Ovary (tissue), 7 donors: ENCODE measurements at regions not wholly inside any gene's neighbourhood (a gene's known extent, or its start where the extent isn't known, plus 50 kb on each side); places are given as distances from the start of the nearest gene placed in this dataset.

Experiments used
- DNase-seq, 5 donors: peaks; one replicate each; pipeline ENCODE4 v3.0.0-alpha.2; 2019 to 2020
- H3K27ac ChIP-seq, 2 donors: fragments of 200-600 bp; one replicate each; pipeline versions ENCODE4 v1.5.1 to v1.8.0; 2019 to 2022
- H3K27me3 ChIP-seq: fragments of 200-600 bp; one replicate; pipeline ENCODE4 v1.8.0; 2022
- H3K36me3 ChIP-seq: fragments of 200-600 bp; sonication (generic); one replicate; pipeline ENCODE4 v1.5.1; 2019
- H3K4me1 ChIP-seq: one replicate; pipeline ENCODE4 v1.8.1; 2013; ENCODE audit warnings: mild to moderate bottlenecking, moderate library complexity; ENCODE audit not compliant: insufficient read depth
- H3K4me3 ChIP-seq: fragments of 200-600 bp; sonication (generic); one replicate; pipeline ENCODE4 v1.5.1; 2017
- H3K9me3 ChIP-seq, 2 donors: fragments of 200-600 bp in 1 of 2; sonication (generic) in 1 of 2; one replicate each; pipeline versions ENCODE4 v1.5.1 to v1.8.1; 2013 to 2019; ENCODE audit warnings: mild to moderate bottlenecking in 1 of 2, moderate library complexity in 1 of 2
- EP300 ChIP-seq: sonication (generic); formaldehyde crosslinking; IDR thresholded peaks from one replicate; pipeline ENCODE4 v1.6.1; 2017; ENCODE audit warnings: antibody characterized with exemption
- POLR2A ChIP-seq: fragments of 450-650 bp; IDR thresholded peaks from one replicate; pipeline ENCODE4 v1.6.1; 2017; ENCODE audit warnings: antibody characterized with exemption, mild to moderate bottlenecking, moderate library complexity
- WGBS, 3 donors: extraction: QIAGEN DNeasy Blood & Tissue Kit in 1 of 3; methylation state at CpG; one replicate each; pipeline versions ENCODE4 v1.1.5 to v1.1.7; 2013 to 2017; 5-methylcytosine and 5-hydroxymethylcytosine counted together
- intact Hi-C, 4 donors: fragments of 100-400 bp; cut with DNase I; formaldehyde crosslinking; loops; one replicate each; pipeline versions ENCODE4 v1.11.0 to v1.15.1; 2022 to 2023
- TF ChIP-seq, protein P1 (sequence below), 3 donors: fragments of 450-650 bp in 2 of 3; fragments of 200-600 bp in 1 of 3; IDR thresholded peaks; one replicate each; pipeline versions ENCODE4 v1.5.1 to v1.8.0; 2016 to 2022; ENCODE audit warnings: antibody characterized with exemption in 3 of 3, mild to moderate bottlenecking in 1 of 3
- donor health status: DM: no; HTN: no; CAD: no; lungs with moderate emphysema.
- donor health status: DM: no; HTN: no; CAD: no.
- donor health status: Bipolar disorder and iron deficiency.
- donor health status: DM: no; HTN: no; CAD: no.
- donor health status: DM: yes; HTN: yes; CAD: no.

DNA sequence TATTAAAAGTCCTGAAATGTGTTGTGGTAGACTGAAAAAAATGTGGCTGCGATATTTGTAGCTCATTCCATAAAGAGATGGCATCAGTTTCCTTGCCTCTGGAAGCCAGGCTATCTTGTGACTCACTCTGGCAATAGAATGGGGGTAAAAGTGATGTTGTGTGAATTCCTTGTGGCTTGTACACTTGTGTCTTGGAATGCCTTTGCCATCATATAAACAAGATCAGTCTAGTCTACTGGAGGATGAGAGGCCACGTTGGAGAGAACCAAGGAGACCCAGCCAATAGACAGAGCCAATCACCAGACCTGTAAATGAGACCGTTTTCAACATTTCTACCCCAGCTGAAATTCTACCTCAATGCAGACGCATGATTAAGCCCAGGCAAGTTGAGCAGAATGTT is 254.1 kb downstream of the TRIB2 start:
- intact Hi-C loops: no loop called here
- DNase-seq: no peak
- no peaks in the 10 kb centered on the region for H3K9me3 ChIP-seq
- no peak overlapping the region for H3K4me3 ChIP-seq
- TF ChIP-seq, protein P1, sequence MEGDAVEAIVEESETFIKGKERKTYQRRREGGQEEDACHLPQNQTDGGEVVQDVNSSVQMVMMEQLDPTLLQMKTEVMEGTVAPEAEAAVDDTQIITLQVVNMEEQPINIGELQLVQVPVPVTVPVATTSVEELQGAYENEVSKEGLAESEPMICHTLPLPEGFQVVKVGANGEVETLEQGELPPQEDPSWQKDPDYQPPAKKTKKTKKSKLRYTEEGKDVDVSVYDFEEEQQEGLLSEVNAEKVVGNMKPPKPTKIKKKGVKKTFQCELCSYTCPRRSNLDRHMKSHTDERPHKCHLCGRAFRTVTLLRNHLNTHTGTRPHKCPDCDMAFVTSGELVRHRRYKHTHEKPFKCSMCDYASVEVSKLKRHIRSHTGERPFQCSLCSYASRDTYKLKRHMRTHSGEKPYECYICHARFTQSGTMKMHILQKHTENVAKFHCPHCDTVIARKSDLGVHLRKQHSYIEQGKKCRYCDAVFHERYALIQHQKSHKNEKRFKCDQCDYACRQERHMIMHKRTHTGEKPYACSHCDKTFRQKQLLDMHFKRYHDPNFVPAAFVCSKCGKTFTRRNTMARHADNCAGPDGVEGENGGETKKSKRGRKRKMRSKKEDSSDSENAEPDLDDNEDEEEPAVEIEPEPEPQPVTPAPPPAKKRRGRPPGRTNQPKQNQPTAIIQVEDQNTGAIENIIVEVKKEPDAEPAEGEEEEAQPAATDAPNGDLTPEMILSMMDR (IDR thresholded peaks at IDR 0.05): no peak
- TF ChIP-seq EP300 (no peak), POLR2A (no peak)
- H3K27ac ChIP-seq: no peak overlapping the region
- H3K27me3 ChIP-seq: no peaks in the 10 kb centered on the region
- H3K4me1 ChIP-seq: no peaks in the 10 kb centered on the region
- H3K36me3 ChIP-seq: no peaks in the 10 kb centered on the region
- WGBS, 3 donors: 91 to 92% (median 92%) methylated on average over 4 of the region's 4 CpGs

DNA sequence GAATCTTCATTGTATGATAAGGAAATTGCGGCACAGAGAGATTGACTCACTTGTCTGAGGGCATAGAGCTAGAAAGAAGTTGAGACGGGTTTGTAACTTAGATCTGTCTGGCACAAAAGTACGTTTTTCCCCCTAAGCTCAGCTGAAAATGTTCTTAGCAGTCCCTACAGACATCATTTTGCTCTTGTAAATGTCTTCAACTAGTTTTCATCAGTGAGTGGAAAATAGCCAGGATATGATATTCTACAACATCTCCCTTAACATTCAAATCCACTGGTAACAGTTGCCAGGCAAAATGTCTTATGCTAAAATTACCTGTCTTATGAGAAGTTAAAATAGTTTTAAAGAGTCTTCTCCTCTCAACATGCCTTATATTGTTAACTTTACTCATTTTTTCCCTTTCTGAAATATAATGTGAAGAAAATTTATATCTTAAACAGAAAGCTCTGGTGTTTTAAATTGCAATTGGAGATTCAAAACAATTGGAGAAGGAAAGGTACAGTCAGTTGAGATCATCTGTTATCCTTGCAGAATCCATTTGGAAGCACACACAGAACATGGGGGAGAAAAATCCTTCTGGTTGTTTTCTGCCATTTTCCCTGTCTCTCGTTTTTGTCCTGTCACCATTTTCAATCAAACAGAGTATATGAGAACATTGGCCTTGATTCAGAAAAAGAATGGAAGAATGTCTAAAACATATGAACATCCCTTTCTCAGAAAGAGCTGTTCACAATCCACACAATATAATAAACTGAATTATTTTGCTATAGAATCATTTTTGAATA is 255.0 kb downstream of the TRIB2 start:
- H3K36me3 ChIP-seq: no peaks in the 10 kb centered on the region
- no peak overlapping the region for H3K4me3 ChIP-seq
- 85 to 91% (median 89%) methylated on average over 4 of the region's 4 CpGs for WGBS, 3 donors
- TF ChIP-seq EP300 (no peak), POLR2A (no peak)
- TF ChIP-seq, protein P1 (IDR thresholded peaks at IDR 0.05): no peak
- no peak overlapping the region for H3K27ac ChIP-seq
- intact Hi-C loops: no loop called here
- H3K4me1 ChIP-seq: no peaks in the 10 kb centered on the region
- DNase-seq: no peak
- no peaks in the 10 kb centered on the region for H3K9me3 ChIP-seq
- H3K27me3 ChIP-seq: no peaks in the 10 kb centered on the region

DNA sequence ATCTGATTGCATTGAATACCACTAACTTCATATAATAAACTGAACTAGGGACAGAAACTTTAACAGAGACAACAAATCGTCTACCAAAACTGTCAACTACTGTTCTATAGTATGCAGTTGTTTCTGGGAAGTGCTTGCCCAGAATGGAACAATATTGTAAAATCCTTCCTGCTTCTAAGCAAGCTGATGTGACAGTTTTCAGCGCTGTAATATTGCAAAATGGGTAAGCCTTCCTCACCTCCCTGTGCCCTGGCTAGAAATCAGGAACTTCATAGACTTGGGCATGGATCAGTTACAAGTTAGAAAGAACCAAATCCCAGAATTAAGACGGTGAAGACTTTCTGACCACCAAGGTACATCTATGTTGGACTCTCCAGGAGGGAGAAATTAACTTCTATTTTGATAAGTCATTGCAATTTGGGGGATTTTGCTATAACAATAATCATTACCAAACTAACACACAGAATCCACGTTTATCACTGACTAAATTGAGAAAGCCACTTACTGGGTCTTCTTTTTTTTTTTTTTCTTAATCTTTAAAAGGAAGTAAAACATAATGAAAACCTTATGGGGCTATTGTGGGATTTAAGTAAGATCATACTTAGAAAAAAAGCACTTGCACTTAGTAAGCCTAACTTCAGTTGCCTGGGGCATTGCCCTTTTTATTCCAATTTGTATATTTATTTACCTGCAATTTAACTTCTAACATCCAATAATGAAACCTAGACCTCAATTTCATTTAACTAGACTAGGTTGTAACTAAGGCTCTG is 261.5 kb downstream of the TRIB2 start:
- H3K27ac ChIP-seq: no peak overlapping the region
- DNase-seq: no peak
- no peaks in the 10 kb centered on the region for H3K36me3 ChIP-seq
- H3K4me3 ChIP-seq: no peak overlapping the region
- H3K27me3 ChIP-seq: no peaks in the 10 kb centered on the region
- WGBS, 3 donors: 51 to 61% (median 56%) methylated on average over 4 of the region's 4 CpGs
- no peaks in the 10 kb centered on the region for H3K4me1 ChIP-seq
- intact Hi-C loops: no loop called here
- TF ChIP-seq, protein P1 (IDR thresholded peaks at IDR 0.05): no peak
- TF ChIP-seq POLR2A: no peak
- no peak for TF ChIP-seq EP300
- no peaks in the 10 kb centered on the region for H3K9me3 ChIP-seq

DNA sequence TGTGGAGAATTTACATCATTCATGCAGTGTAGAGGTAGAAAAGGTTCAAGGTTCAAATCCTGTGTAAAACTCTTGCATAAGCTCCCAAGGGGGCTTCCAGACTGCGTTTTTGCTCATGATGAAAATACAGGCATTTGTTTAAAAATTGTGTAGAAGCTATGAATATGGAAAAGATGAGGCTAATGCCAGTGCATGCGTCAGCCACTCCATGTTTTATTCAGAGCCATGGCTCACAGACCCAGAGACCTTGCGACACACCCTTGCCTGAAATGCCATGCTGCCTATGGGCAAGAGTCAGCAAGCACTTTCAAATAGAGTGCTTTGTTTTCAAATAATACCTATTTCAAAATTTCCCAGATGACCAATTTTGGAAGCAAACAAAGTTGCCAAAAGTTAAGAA is 262.3 kb downstream of the TRIB2 start:
- TF ChIP-seq POLR2A: no peak
- TF ChIP-seq, protein P1 (IDR thresholded peaks at IDR 0.05): no peak
- TF ChIP-seq EP300: no peak
- WGBS, 3 donors: 93 to 96% (median 96%) methylated on average over 3 of the region's 3 CpGs

More for the DNA sequence above, 262.3 kb downstream of the TRIB2 start:
- H3K4me1 ChIP-seq: no peaks in the 10 kb centered on the region
- no peak overlapping the region for H3K4me3 ChIP-seq
- H3K27me3 ChIP-seq: no peaks in the 10 kb centered on the region
- no peak for DNase-seq
- no peaks in the 10 kb centered on the region for H3K36me3 ChIP-seq
- intact Hi-C loops: no loop called here
- H3K9me3 ChIP-seq: no peaks in the 10 kb centered on the region
- H3K27ac ChIP-seq: no peak overlapping the region
